GM12878 (cell line): ENCODE measurements at regions not wholly inside any gene's neighbourhood (a gene's known extent, or its start where the extent isn't known, plus 50 kb on each side); places are given as distances from the start of the nearest gene placed in this dataset.

Experiments used
- ATAC-seq: fragments of 200-7000 bp; cut with Tn5 transposase; 3 replicates; pipeline ENCODE4 v1.9.1; 2020; ENCODE audit warnings: mild to moderate bottlenecking, moderate library complexity
- BruUV-seq: library from RNA; stranded (reverse); fragments of 400-500 nt; replicated peaks from 2 replicates; lab custom pipeline; 2021; lab: Mats Ljungman, UMichigan
- CTCF ChIA-PET: fragments of 300-600 bp; sonication (Branson Sonifier 250); formaldehyde crosslinking; extraction: SDS; loops from one replicate; lab custom pipeline; 2021; ENCODE audit warnings: inconsistent platforms; lab: Yijun Ruan, JAX
- POLR2A ChIA-PET: fragments of 350-600 bp; formaldehyde crosslinking; extraction: SDS; loops from one replicate; lab custom pipeline; 2021; ENCODE audit warnings: inconsistent platforms; lab: Charles Lee
- RAD21 ChIA-PET: fragments of 300-600 bp; sonication (Branson Sonifier 250); formaldehyde crosslinking; loops from one replicate; lab custom pipeline; 2023; ENCODE audit warnings: antibody characterized with exemption; ENCODE audit not compliant: unreplicated experiment; lab: Charles Lee
- SMC1A ChIA-PET: fragments of 300-600 bp; sonication (Branson Sonifier 250); formaldehyde crosslinking; loops from one replicate; lab custom pipeline; 2023; ENCODE audit not compliant: unreplicated experiment, uncharacterized antibody; lab: Charles Lee
- DNase-seq: peaks from one replicate; pipeline ENCODE4 v3.0.0-alpha.2; 2011; ENCODE audit warnings: low read depth, low spot score
- FAIRE-seq: peaks from 3 replicates; lab custom pipeline; 2011; peaks lifted over from hg19 to GRCh38; lab: Jason Lieb, UNC
- H2AFZ ChIP-seq: 2 replicates; pipeline ENCODE4 v1.6.0; 2011; ENCODE audit warnings: low read depth, low read length, control low read depth; ENCODE audit not compliant: control insufficient read depth
- H3K27ac ChIP-seq: 2 replicates; pipeline ENCODE4 v1.5.1; 2011; ENCODE audit warnings: control low read depth; ENCODE audit not compliant: control insufficient read depth, insufficient read depth
- H3K27me3 ChIP-seq, 2 experiments: replicated peaks in 1 of 2; 2 replicates each; pipeline versions ENCODE4 v1.6.0 to v1.6.1; 2011; ENCODE audit warnings: low read length in 1 of 2; ENCODE audit not compliant: control insufficient read depth in 2 of 2, insufficient read depth in 2 of 2
- H3K36me3 ChIP-seq, 2 experiments: 2 replicates each; pipeline ENCODE4 v1.5.1; 2011; ENCODE audit warnings: low read length in 1 of 2; ENCODE audit not compliant: control insufficient read depth in 2 of 2, insufficient read depth in 2 of 2
- H3K4me1 ChIP-seq: 2 replicates; pipeline ENCODE4 v1.6.1; 2011; ENCODE audit warnings: mild to moderate bottlenecking, low read length, moderate library complexity, mixed read lengths; ENCODE audit not compliant: control insufficient read depth, insufficient read depth
- H3K4me2 ChIP-seq: 2 replicates; pipeline ENCODE4 v1.6.0; 2011; ENCODE audit warnings: control low read depth; ENCODE audit not compliant: control insufficient read depth, insufficient read depth
- H3K4me3 ChIP-seq: fragments of 200-600 bp; sonication (generic); 2 replicates; pipeline ENCODE4 v1.5.1; 2016
- H3K79me2 ChIP-seq: 2 replicates; pipeline ENCODE4 v1.6.0; 2011; ENCODE audit warnings: low read length; ENCODE audit not compliant: control insufficient read depth, insufficient read depth
- H3K9ac ChIP-seq: 2 replicates; pipeline ENCODE4 v1.8.0; 2011; ENCODE audit warnings: low read length, control low read depth, mixed read lengths; ENCODE audit not compliant: control insufficient read depth, insufficient read depth
- H3K9me3 ChIP-seq: replicated peaks from 3 replicates; pipeline ENCODE4 v1.5.1; 2011; ENCODE audit warnings: mild to moderate bottlenecking, low read length; ENCODE audit not compliant: control insufficient read depth, insufficient read depth
- H4K20me1 ChIP-seq: 2 replicates; pipeline ENCODE4 v1.6.0; 2011; ENCODE audit not compliant: control insufficient read depth, insufficient read depth
- ATF7 ChIP-seq: fragments of 450-650 bp; IDR thresholded peaks from 2 replicates; pipeline ENCODE4 v1.6.1; 2016; ENCODE audit warnings: low read depth, mild to moderate bottlenecking
- BRCA1 ChIP-seq: IDR thresholded peaks from 2 replicates; pipeline ENCODE4 v1.6.1; 2011; ENCODE audit warnings: low read depth, low read length, improper control_type of control experiment
- HDGF ChIP-seq: fragments of 450-650 bp; IDR thresholded peaks from 2 replicates; pipeline ENCODE4 v1.6.1; 2016; ENCODE audit warnings: antibody characterized with exemption
- MTA3 ChIP-seq: IDR thresholded peaks from 2 replicates; pipeline ENCODE4 v1.6.1; 2012; ENCODE audit warnings: low read length, inconsistent platforms, borderline replicate concordance
- NBN ChIP-seq: fragments of 450-650 bp; IDR thresholded peaks from 2 replicates; pipeline ENCODE4 v1.6.1; 2016
- NFIC ChIP-seq: IDR thresholded peaks from 2 replicates; pipeline ENCODE4 v1.6.1; 2012; ENCODE audit warnings: low read depth, mild to moderate bottlenecking, inconsistent platforms, low read length, moderate library complexity
- POLR2AphosphoS2 ChIP-seq: IDR thresholded peaks from 2 replicates; pipeline ENCODE4 v1.6.1; 2011; ENCODE audit warnings: low read depth, mild to moderate bottlenecking, low read length, improper control_type of control experiment, moderate library complexity
- SUZ12 ChIP-seq: fragments of 200-600 bp; sonication (generic); IDR thresholded peaks from one replicate; pipeline ENCODE4 v1.6.1; 2018; ENCODE audit warnings: antibody characterized with exemption, mild to moderate bottlenecking; ENCODE audit not compliant: unreplicated experiment
- TARDBP ChIP-seq: IDR thresholded peaks from 2 replicates; pipeline ENCODE4 v1.6.1; 2016; ENCODE audit warnings: borderline replicate concordance
- TCF12 ChIP-seq: IDR thresholded peaks from 2 replicates; pipeline ENCODE4 v1.6.1; 2011; ENCODE audit warnings: low read depth, mild to moderate bottlenecking, low read length
- WRNIP1 ChIP-seq: IDR thresholded peaks from 2 replicates; pipeline ENCODE4 v1.6.1; 2011; ENCODE audit warnings: low read depth, low read length, improper control_type of control experiment, borderline replicate concordance
- WGBS: methylation state at CpG from one replicate; pipeline ENCODE4 v1.1.6; 2016; ENCODE audit warnings: low lambda C conversion rate; ENCODE audit not compliant: insufficient replicate concordance, insufficient coverage; ENCODE audit errors: missing lambda C conversion rate; 5-methylcytosine and 5-hydroxymethylcytosine counted together
- in situ Hi-C: fragments of 300-500 bp; cut with MboI; formaldehyde crosslinking; loops from 9 replicates; pipeline ENCODE4 v1.14.3; 2018; ENCODE audit warnings: mixed read lengths
- intact Hi-C: fragments of 100-400 bp; cut with micrococcal nuclease; formaldehyde crosslinking; loops from one replicate; pipeline ENCODE4 v1.14.2; 2022; ENCODE audit not compliant: unreplicated experiment
- TF ChIP-seq, protein P1 (sequence below): fragments of 450-650 bp; conservative IDR thresholded peaks from 2 replicates; pipeline ENCODE4 v1.6.1; 2017; ENCODE audit warnings: mild to moderate bottlenecking, moderate library complexity
- TF ChIP-seq, protein P2 (sequence below): IDR thresholded peaks from 2 replicates; pipeline ENCODE4 v1.6.1; 2011; ENCODE audit warnings: borderline replicate concordance, low read depth, mild to moderate bottlenecking, moderate library complexity, low read length; ENCODE audit not compliant: insufficient read depth, poor library complexity, severe bottlenecking
- TF ChIP-seq, protein P3 (sequence below): fragments of 450-650 bp; IDR thresholded peaks from 2 replicates; pipeline ENCODE4 v1.6.1; 2017; ENCODE audit warnings: mild to moderate bottlenecking, moderate library complexity
- TF ChIP-seq, protein P4 (sequence below): fragments of 450-650 bp; IDR thresholded peaks from 2 replicates; pipeline ENCODE4 v1.6.1; 2017; ENCODE audit warnings: borderline replicate concordance

DNA sequence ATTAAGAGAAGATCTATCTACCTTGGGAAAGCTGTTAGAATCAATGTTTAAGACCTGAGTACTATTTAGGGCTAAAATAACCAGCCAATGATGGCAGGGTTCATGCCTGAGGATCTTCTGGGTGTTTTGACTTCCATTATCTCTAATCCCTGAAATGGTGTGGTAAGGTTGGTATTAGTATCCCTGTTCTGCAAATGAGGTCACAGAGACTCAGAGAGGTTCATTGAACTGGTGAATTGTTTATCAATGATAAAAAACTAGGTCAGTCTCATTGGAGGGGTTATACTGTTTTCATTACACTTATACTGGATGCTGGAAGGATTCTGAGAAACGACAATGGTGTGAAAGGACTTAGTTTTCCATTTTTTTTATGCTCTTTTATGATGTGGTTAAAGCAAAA, 264.8 kb downstream of the KLF5 start:
- Histone ChIP-seq H2AFZ (no peak overlapping the region), H3K27ac (no peak overlapping the region), H3K27me3 (no peaks in the 10 kb centered on the region; a peak in 1 of 4 replicates), H3K79me2 (no peaks in the 10 kb centered on the region), H3K4me2 (no peak overlapping the region), H3K9ac (no peak overlapping the region), H3K9me3 (no peaks in the 10 kb centered on the region), H3K4me1 (no peaks in the 10 kb centered on the region), H3K36me3 (no peaks in the 10 kb centered on the region), H3K4me3 (no peak overlapping the region), H4K20me1 (no peaks in the 10 kb centered on the region)
- ChIA-PET CTCF (no interaction called here), SMC1A (no interaction called here), RAD21 (no interaction called here), POLR2A (no interaction called here)
- no TSS peak for BruUV-seq
- TF ChIP-seq, protein P1, sequence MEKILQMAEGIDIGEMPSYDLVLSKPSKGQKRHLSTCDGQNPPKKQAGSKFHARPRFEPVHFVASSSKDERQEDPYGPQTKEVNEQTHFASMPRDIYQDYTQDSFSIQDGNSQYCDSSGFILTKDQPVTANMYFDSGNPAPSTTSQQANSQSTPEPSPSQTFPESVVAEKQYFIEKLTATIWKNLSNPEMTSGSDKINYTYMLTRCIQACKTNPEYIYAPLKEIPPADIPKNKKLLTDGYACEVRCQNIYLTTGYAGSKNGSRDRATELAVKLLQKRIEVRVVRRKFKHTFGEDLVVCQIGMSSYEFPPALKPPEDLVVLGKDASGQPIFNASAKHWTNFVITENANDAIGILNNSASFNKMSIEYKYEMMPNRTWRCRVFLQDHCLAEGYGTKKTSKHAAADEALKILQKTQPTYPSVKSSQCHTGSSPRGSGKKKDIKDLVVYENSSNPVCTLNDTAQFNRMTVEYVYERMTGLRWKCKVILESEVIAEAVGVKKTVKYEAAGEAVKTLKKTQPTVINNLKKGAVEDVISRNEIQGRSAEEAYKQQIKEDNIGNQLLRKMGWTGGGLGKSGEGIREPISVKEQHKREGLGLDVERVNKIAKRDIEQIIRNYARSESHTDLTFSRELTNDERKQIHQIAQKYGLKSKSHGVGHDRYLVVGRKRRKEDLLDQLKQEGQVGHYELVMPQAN, result no peak
- TF ChIP-seq, protein P2, sequence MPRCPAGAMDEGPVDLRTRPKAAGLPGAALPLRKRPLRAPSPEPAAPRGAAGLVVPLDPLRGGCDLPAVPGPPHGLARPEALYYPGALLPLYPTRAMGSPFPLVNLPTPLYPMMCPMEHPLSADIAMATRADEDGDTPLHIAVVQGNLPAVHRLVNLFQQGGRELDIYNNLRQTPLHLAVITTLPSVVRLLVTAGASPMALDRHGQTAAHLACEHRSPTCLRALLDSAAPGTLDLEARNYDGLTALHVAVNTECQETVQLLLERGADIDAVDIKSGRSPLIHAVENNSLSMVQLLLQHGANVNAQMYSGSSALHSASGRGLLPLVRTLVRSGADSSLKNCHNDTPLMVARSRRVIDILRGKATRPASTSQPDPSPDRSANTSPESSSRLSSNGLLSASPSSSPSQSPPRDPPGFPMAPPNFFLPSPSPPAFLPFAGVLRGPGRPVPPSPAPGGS, result no peak
- no peak for TF ChIP-seq POLR2AphosphoS2
- no peak for TF ChIP-seq ATF7
- TF ChIP-seq, protein P3, sequence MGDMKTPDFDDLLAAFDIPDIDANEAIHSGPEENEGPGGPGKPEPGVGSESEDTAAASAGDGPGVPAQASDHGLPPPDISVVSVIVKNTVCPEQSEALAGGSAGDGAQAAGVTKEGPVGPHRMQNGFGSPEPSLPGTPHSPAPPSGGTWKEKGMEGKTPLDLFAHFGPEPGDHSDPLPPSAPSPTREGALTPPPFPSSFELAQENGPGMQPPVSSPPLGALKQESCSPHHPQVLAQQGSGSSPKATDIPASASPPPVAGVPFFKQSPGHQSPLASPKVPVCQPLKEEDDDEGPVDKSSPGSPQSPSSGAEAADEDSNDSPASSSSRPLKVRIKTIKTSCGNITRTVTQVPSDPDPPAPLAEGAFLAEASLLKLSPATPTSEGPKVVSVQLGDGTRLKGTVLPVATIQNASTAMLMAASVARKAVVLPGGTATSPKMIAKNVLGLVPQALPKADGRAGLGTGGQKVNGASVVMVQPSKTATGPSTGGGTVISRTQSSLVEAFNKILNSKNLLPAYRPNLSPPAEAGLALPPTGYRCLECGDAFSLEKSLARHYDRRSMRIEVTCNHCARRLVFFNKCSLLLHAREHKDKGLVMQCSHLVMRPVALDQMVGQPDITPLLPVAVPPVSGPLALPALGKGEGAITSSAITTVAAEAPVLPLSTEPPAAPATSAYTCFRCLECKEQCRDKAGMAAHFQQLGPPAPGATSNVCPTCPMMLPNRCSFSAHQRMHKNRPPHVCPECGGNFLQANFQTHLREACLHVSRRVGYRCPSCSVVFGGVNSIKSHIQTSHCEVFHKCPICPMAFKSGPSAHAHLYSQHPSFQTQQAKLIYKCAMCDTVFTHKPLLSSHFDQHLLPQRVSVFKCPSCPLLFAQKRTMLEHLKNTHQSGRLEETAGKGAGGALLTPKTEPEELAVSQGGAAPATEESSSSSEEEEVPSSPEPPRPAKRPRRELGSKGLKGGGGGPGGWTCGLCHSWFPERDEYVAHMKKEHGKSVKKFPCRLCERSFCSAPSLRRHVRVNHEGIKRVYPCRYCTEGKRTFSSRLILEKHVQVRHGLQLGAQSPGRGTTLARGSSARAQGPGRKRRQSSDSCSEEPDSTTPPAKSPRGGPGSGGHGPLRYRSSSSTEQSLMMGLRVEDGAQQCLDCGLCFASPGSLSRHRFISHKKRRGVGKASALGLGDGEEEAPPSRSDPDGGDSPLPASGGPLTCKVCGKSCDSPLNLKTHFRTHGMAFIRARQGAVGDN, result no peak
- TF ChIP-seq HDGF, result no peak
- no peak for TF ChIP-seq WRNIP1
- TF ChIP-seq, protein P4, sequence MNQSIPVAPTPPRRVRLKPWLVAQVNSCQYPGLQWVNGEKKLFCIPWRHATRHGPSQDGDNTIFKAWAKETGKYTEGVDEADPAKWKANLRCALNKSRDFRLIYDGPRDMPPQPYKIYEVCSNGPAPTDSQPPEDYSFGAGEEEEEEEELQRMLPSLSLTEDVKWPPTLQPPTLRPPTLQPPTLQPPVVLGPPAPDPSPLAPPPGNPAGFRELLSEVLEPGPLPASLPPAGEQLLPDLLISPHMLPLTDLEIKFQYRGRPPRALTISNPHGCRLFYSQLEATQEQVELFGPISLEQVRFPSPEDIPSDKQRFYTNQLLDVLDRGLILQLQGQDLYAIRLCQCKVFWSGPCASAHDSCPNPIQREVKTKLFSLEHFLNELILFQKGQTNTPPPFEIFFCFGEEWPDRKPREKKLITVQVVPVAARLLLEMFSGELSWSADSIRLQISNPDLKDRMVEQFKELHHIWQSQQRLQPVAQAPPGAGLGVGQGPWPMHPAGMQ, result no peak
- TF ChIP-seq MTA3, result no peak
- no peak for TF ChIP-seq TARDBP
- TF ChIP-seq BRCA1, result no peak
- TF ChIP-seq NBN, result no peak
- no peak for TF ChIP-seq NFIC
- no peak for TF ChIP-seq TCF12
- no peak for TF ChIP-seq SUZ12
- ATAC-seq, result no peak
- DNase-seq, result no peak
- WGBS, result 0% methylated on average over 1 of the region's 1 CpG
- FAIRE-seq, result no peak
- in situ Hi-C loops (no loop called here), intact Hi-C loops (no loop called here)
